NB4 (cell line): ENCODE measurements at regions not wholly inside any gene's neighbourhood (a gene's known extent, or its start where the extent isn't known, plus 50 kb on each side); places are given as distances from the start of the nearest gene placed in this dataset.

ENCODE experiments used
- MYC ChIP-seq: IDR thresholded peaks from 2 replicates; pipeline ENCODE4 v1.6.1; 2011; ENCODE audit warnings: low read depth, low read length
- POLR2A ChIP-seq: IDR thresholded peaks from 2 replicates; pipeline ENCODE4 v1.6.1; 2011; ENCODE audit warnings: mild to moderate bottlenecking; ENCODE audit not compliant: insufficient read length; ENCODE audit errors: extremely low read depth
- TF ChIP-seq, protein P1 (sequence below): IDR thresholded peaks from one replicate; pipeline ENCODE4 v1.5.1; 2012; ENCODE audit warnings: low read depth, low read length
- TF ChIP-seq, protein P2 (sequence below): IDR thresholded peaks from 2 replicates; pipeline ENCODE4 v1.6.1; 2011; ENCODE audit warnings: low read depth, low read length

DNA sequence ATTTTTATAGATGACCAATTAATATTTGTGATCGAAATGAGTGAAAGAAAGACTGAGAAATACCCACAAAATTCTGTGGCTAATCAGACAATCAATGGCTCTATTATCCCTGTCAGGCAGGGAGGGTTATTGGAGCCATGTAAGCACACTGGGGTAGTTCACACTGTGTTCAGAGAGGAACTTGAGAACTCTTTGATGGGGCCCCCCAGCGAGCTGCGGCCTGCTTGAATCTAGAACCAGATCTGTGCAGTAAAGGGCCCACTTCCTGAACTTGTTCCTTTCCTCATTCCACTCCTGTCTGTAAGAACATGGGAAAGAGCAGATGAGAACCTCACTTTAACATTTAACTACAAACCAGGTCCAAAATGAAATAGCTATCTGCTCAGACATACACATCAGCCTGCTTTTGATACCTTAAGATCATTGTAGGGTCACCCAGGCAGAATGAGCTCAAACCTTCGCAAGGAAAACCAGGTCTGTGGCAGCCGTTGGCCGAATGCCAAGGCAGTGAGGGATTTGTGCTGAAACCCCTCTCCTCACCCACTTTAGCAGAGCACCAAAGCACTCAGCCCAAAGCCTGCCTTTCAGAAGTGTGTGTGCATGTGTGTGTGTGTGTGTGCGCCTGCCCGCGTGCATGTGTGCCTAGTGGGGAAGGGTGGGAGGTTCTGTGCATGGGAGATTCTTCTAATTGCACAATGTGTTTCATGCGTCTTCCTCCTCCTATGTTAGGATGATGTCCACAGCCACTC, 365.6 kb upstream of the MGMT start:
- TF ChIP-seq, protein P1, sequence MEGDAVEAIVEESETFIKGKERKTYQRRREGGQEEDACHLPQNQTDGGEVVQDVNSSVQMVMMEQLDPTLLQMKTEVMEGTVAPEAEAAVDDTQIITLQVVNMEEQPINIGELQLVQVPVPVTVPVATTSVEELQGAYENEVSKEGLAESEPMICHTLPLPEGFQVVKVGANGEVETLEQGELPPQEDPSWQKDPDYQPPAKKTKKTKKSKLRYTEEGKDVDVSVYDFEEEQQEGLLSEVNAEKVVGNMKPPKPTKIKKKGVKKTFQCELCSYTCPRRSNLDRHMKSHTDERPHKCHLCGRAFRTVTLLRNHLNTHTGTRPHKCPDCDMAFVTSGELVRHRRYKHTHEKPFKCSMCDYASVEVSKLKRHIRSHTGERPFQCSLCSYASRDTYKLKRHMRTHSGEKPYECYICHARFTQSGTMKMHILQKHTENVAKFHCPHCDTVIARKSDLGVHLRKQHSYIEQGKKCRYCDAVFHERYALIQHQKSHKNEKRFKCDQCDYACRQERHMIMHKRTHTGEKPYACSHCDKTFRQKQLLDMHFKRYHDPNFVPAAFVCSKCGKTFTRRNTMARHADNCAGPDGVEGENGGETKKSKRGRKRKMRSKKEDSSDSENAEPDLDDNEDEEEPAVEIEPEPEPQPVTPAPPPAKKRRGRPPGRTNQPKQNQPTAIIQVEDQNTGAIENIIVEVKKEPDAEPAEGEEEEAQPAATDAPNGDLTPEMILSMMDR: no peak
- TF ChIP-seq POLR2A (no peak), MYC (no peak)
- TF ChIP-seq, protein P2, sequence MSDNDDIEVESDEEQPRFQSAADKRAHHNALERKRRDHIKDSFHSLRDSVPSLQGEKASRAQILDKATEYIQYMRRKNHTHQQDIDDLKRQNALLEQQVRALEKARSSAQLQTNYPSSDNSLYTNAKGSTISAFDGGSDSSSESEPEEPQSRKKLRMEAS: no peak
